Smooth muscle cell (in vitro differentiated cells): ENCODE measurements at regions not wholly inside any gene's neighbourhood (a gene's known extent, or its start where the extent isn't known, plus 50 kb on each side); places are given as distances from the start of the nearest gene placed in this dataset.
A peak's percentile ranks its signal among the peaks of the same experiment; 100 is the strongest.
"Not testable (repeated sequence)": the region's sequence is repeated elsewhere in the genome, so short reads cannot be mapped to it uniquely, and the experiment has no call there.

Source experiments
- DNase-seq: peaks from one replicate; lab custom pipeline; 2025; ENCODE audit not compliant: unreplicated experiment; lab: John Stamatoyannopoulos, UW
- H2AFZ ChIP-seq: fragments of 200-600 bp; sonication (generic); 2 replicates; pipeline ENCODE4 v1.6.0; 2016; ENCODE audit warnings: antibody characterized with exemption, low read depth, mild to moderate bottlenecking
- H3F3A ChIP-seq: fragments of 200-600 bp; sonication (generic); 2 replicates; pipeline ENCODE4 v1.6.0; 2017; ENCODE audit warnings: antibody characterized with exemption, low read depth
- H3K27ac ChIP-seq: fragments of 200-600 bp; sonication (generic); 2 replicates; pipeline ENCODE4 v1.5.1; 2016; ENCODE audit warnings: low read depth, mild to moderate bottlenecking
- H3K27me3 ChIP-seq: fragments of 200-600 bp; sonication (generic); 2 replicates; pipeline ENCODE4 v1.6.1; 2016; ENCODE audit warnings: low read depth, mild to moderate bottlenecking
- H3K36me3 ChIP-seq: fragments of 200-600 bp; sonication (generic); 2 replicates; pipeline ENCODE4 v1.5.1; 2016; ENCODE audit warnings: low read depth
- H3K4me1 ChIP-seq: fragments of 200-600 bp; sonication (generic); 2 replicates; pipeline ENCODE4 v1.5.1; 2016; ENCODE audit warnings: low read depth
- H3K4me2 ChIP-seq: fragments of 200-600 bp; sonication (generic); 2 replicates; pipeline ENCODE4 v1.6.0; 2016; ENCODE audit warnings: mild to moderate bottlenecking
- H3K4me3 ChIP-seq: fragments of 200-600 bp; sonication (generic); 2 replicates; pipeline ENCODE4 v1.5.1; 2016; ENCODE audit warnings: mild to moderate bottlenecking
- H3K79me2 ChIP-seq: fragments of 200-600 bp; sonication (generic); 2 replicates; pipeline ENCODE4 v1.6.0; 2016; ENCODE audit warnings: low read depth, mild to moderate bottlenecking
- H3K9ac ChIP-seq: fragments of 200-600 bp; sonication (generic); 2 replicates; pipeline ENCODE4 v1.6.0; 2016; ENCODE audit warnings: low read depth
- H3K9me3 ChIP-seq: fragments of 200-600 bp; sonication (generic); replicated peaks from 2 replicates; pipeline ENCODE4 v1.5.1; 2016; ENCODE audit warnings: low read depth
- H4K20me1 ChIP-seq: fragments of 200-600 bp; sonication (generic); 2 replicates; pipeline ENCODE4 v1.6.0; 2016; ENCODE audit warnings: low read depth
- CTCF ChIP-seq: fragments of 200-600 bp; sonication (generic); IDR thresholded peaks from 2 replicates; pipeline ENCODE4 v1.5.1; 2017; ENCODE audit warnings: borderline replicate concordance, mild to moderate bottlenecking, antibody characterized with exemption; ENCODE audit not compliant: insufficient read depth, poor library complexity, severe bottlenecking
- WGBS: methylation state at CpG from one replicate; pipeline ENCODE4 v1.1.7; 2016; ENCODE audit warnings: low lambda C conversion rate; 5-methylcytosine and 5-hydroxymethylcytosine counted together

- not testable (repeated sequence) for H2AFZ ChIP-seq, H3K4me3 ChIP-seq, H3K27ac ChIP-seq, H3K27me3 ChIP-seq, DNase-seq, H3K4me2 ChIP-seq, H3F3A ChIP-seq, H3K4me1 ChIP-seq, H4K20me1 ChIP-seq, H3K79me2 ChIP-seq, H3K9me3 ChIP-seq, H3K36me3 ChIP-seq, H3K9ac ChIP-seq
- WGBS = 91% methylated on average over 3 of the region's 3 CpGs
Measured at GRCh38 chr15:31644761-31645160, 318.1 kb downstream of the KLF13 start.

GRCh38 chr15:31647337-31647826, 320.7 kb downstream of the KLF13 start:
- not testable (repeated sequence) for H2AFZ ChIP-seq, H4K20me1 ChIP-seq, H3K9me3 ChIP-seq, H3F3A ChIP-seq, H3K4me2 ChIP-seq, DNase-seq, H3K4me1 ChIP-seq, H3K4me3 ChIP-seq, H3K27me3 ChIP-seq, H3K79me2 ChIP-seq, H3K9ac ChIP-seq, H3K36me3 ChIP-seq, H3K27ac ChIP-seq
- WGBS = 66% methylated on average over 5 of the region's 5 CpGs

- not testable (repeated sequence) for H3K9ac ChIP-seq, H4K20me1 ChIP-seq, H3K36me3 ChIP-seq, DNase-seq, H3K79me2 ChIP-seq, H3F3A ChIP-seq, H3K27ac ChIP-seq, H3K9me3 ChIP-seq, H2AFZ ChIP-seq, H3K4me2 ChIP-seq, H3K4me3 ChIP-seq, H3K4me1 ChIP-seq, H3K27me3 ChIP-seq
- WGBS = 76% methylated on average over 6 of the region's 7 CpGs
Measured at GRCh38 chr15:31649634-31650033, 323.0 kb downstream of the KLF13 start.

- DNase-seq, H3K27me3 ChIP-seq, H3K9ac ChIP-seq, H4K20me1 ChIP-seq, H3F3A ChIP-seq, H3K4me2 ChIP-seq, H3K79me2 ChIP-seq, H3K4me1 ChIP-seq, H3K4me3 ChIP-seq, H2AFZ ChIP-seq, H3K9me3 ChIP-seq, H3K36me3 ChIP-seq, H3K27ac ChIP-seq: not testable (repeated sequence)
- peak; percentile 27 for TF ChIP-seq CTCF
- WGBS = 0% methylated on average over 2 of the region's 6 CpGs
Measured at GRCh38 chr15:31650055-31650701, 323.5 kb downstream of the KLF13 start.

GRCh38 chr15:31656915-31657314, 330.3 kb downstream of the KLF13 start:
- not testable (repeated sequence) for H3K36me3 ChIP-seq, H3K4me1 ChIP-seq, H3K27me3 ChIP-seq, H3K9me3 ChIP-seq, H3K79me2 ChIP-seq, H4K20me1 ChIP-seq, H2AFZ ChIP-seq, DNase-seq, H3K4me2 ChIP-seq, H3K9ac ChIP-seq, H3F3A ChIP-seq, H3K4me3 ChIP-seq, H3K27ac ChIP-seq
- 74% methylated on average over 8 of the region's 8 CpGs for WGBS
